Astrocyte of the spinal cord (primary cell): ENCODE measurements at regions not wholly inside any gene's neighbourhood (a gene's known extent, or its start where the extent isn't known, plus 50 kb on each side); places are given as distances from the start of the nearest gene placed in this dataset.

Source experiments
- DNase-seq: peaks from one replicate; pipeline ENCODE4 v3.0.0; 2011; ENCODE audit warnings: low read depth, low spot score
- H3K4me3 ChIP-seq: 2 replicates; pipeline ENCODE4 v1.5.1; 2011; ENCODE audit warnings: low read depth, mild to moderate bottlenecking, low read length, moderate library complexity
- in situ Hi-C: cut with HindIII; loops from 2 replicates; pipeline ENCODE4 v1.10.0; 2017; ENCODE audit warnings: low sequenced_read_pairs
- TF ChIP-seq, protein P1 (sequence below): IDR thresholded peaks from 2 replicates; pipeline ENCODE4 v1.5.1; 2012; ENCODE audit warnings: low read depth, mild to moderate bottlenecking, low read length, inconsistent platforms

- no peak for DNase-seq
- TF ChIP-seq, protein P1, sequence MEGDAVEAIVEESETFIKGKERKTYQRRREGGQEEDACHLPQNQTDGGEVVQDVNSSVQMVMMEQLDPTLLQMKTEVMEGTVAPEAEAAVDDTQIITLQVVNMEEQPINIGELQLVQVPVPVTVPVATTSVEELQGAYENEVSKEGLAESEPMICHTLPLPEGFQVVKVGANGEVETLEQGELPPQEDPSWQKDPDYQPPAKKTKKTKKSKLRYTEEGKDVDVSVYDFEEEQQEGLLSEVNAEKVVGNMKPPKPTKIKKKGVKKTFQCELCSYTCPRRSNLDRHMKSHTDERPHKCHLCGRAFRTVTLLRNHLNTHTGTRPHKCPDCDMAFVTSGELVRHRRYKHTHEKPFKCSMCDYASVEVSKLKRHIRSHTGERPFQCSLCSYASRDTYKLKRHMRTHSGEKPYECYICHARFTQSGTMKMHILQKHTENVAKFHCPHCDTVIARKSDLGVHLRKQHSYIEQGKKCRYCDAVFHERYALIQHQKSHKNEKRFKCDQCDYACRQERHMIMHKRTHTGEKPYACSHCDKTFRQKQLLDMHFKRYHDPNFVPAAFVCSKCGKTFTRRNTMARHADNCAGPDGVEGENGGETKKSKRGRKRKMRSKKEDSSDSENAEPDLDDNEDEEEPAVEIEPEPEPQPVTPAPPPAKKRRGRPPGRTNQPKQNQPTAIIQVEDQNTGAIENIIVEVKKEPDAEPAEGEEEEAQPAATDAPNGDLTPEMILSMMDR = no peak
- in situ Hi-C loops = no loop called here
- H3K4me3 ChIP-seq = no peak overlapping the region
These were observed 122.2 kb downstream of the ZBTB18 start for GRCh38 chr1:244173240-244173639.

DNA sequence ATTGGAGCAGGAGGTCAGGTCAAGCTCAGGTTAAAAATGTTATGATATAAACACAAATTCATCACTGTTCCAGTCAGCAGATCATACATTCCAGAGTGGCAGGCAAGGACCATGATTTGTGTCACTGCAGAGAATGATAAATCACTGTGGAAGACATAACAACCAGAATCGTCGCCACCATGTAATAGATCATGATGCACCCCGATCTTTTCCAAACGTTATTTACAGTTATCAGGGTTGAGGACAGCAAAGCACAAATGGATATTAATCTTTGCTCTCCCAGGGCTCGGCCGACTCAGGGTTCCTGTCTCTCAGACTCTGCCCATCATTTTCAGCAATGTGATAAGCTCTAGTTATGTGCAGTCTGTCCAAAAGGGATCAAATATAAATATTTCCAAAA lies 122.7 kb downstream of the ZBTB18 start:
- no peak overlapping the region for H3K4me3 ChIP-seq
- in situ Hi-C loops = no loop called here
- TF ChIP-seq, protein P1 = no peak
- DNase-seq = no peak

- DNase-seq = no peak
- TF ChIP-seq, protein P1 = no peak
- H3K4me3 ChIP-seq = no peak overlapping the region
- in situ Hi-C loops = no loop called here
These were observed 123.9 kb downstream of the ZBTB18 start for GRCh38 chr1:244174922-244175521.

DNA sequence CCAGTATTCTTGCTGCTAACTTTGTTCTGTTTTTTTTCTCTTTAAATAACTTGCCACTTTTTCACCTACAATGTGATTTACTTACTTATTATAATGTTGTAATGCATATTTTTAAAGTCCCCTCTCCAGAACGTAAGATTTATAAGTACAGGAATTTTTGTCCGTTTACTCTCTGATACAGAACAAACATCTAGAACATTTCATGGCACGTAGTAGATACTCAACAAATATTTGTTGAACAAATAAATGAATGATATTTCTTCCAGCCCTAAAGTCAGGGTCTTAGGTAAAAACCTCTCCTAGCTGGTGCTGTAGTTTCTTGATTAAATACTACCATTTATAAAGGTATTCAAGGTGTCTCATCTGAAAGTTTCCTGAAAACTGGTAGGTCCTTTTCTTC lies 125.1 kb downstream of the ZBTB18 start:
- in situ Hi-C loops = no loop called here
- DNase-seq = no peak
- TF ChIP-seq, protein P1 = no peak

GRCh38 chr1:244180256-244180655 lies 129.2 kb downstream of the ZBTB18 start:
- TF ChIP-seq, protein P1 = no peak
- no peak for DNase-seq
- in situ Hi-C loops = no loop called here
- no peak overlapping the region for H3K4me3 ChIP-seq

More for the DNA sequence above, 125.1 kb downstream of the ZBTB18 start:
- H3K4me3 ChIP-seq = no peak overlapping the region

- no peak for DNase-seq
- no peak overlapping the region for H3K4me3 ChIP-seq
- in situ Hi-C loops = no loop called here
- TF ChIP-seq, protein P1 = no peak
These were observed 130.8 kb downstream of the ZBTB18 start for GRCh38 chr1:244181867-244182266.

DNA sequence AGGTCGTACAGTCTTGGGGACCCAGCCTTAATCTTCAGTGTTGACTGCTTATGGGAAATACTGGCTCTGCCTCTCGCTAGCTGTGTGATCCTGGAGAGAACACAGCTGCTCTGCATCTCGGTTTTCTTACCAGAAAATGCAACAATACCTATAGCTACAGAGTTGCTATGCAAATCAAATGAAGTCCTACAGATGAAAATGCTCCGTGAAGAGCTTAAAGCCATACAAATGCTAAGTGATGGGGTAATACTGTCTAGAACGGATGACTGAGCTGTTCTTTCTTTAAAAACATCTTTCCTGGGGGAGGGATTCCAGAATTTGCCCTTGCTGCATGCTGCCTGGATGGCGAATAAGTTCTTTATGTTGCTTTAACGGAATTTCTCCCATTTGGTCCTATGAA lies 132.0 kb downstream of the ZBTB18 start:
- in situ Hi-C loops = no loop called here
- no peak for DNase-seq
- H3K4me3 ChIP-seq = no peak overlapping the region
- TF ChIP-seq, protein P1 = no peak
